ENCODE measurements at regions not wholly inside any gene's neighbourhood (a gene's known extent, or its start where the extent isn't known, plus 50 kb on each side); places are given as distances from the start of the nearest gene placed in this dataset.

DNA sequence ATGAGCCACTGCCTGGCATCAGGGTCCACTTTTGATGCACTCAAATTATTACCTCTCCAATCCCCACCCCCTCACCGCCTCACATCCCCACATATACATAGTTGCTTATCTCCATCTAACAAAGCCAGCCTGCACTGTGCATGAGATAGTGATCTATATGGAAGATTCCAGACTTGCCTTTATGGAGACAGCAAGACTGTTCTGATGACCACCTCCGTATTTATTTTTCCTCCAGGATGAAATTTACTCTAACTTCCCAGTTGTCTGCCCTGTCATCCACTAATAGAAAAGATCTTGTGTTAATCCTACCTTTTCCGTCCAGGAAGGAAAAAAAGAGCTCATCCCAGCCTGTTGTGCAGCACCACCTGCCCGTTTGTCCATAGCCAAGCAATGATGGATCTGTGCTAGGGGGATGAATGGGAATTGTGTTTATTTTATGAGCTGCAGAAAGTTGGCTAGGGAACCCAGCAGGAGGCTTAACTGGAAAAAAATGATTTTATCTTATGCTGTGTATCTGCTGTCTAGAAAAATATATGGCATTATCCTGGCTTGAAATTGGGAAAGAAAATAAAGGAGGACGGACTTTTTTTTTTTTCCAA lies 114.5 kb downstream of the CD47 start:
- TF ChIP-seq, protein P1, sequence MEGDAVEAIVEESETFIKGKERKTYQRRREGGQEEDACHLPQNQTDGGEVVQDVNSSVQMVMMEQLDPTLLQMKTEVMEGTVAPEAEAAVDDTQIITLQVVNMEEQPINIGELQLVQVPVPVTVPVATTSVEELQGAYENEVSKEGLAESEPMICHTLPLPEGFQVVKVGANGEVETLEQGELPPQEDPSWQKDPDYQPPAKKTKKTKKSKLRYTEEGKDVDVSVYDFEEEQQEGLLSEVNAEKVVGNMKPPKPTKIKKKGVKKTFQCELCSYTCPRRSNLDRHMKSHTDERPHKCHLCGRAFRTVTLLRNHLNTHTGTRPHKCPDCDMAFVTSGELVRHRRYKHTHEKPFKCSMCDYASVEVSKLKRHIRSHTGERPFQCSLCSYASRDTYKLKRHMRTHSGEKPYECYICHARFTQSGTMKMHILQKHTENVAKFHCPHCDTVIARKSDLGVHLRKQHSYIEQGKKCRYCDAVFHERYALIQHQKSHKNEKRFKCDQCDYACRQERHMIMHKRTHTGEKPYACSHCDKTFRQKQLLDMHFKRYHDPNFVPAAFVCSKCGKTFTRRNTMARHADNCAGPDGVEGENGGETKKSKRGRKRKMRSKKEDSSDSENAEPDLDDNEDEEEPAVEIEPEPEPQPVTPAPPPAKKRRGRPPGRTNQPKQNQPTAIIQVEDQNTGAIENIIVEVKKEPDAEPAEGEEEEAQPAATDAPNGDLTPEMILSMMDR (IDR thresholded peaks at IDR 0.05; ENCODE audit: control extremely low read depth in 1 of 3, insufficient read depth in 1 of 3, low read depth in 1 of 3, low read length in 3 of 3) = no peak
- TF ChIP-seq SAP30 (IDR thresholded peaks at IDR 0.05; ENCODE audit: insufficient read depth, insufficient replicate concordance, low read length) (no peak), SP1 (IDR thresholded peaks at IDR 0.05; ENCODE audit: low read depth, low read length) (no peak), CBX8 (IDR thresholded peaks at IDR 0.05; ENCODE audit: borderline replicate concordance, low read depth, low read length) (no peak)
